ENCODE measurements at regions not wholly inside any gene's neighbourhood (a gene's known extent, or its start where the extent isn't known, plus 50 kb on each side); places are given as distances from the start of the nearest gene placed in this dataset.

DNA sequence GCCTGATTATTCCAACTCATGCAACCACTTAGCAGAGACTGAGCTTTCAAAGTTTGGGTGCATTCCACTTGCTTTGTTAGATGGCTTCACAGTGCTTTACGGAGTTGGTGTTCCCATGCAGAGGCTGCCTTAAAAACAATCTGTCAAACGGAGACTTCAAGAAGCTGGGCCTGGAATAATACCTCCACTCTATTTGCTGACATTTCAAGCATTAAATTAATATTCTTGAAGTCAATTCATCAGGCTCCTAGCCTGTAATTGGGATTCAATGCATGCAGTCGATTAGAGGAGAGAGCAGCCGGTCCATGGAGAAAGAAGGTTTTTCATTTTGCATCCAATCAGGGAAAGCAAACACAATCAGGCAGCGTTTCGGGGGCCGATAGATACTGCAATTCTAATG is 314.7 kb upstream of the PRKX start:
- no peak for TF ChIP-seq POLR2AphosphoS5 (IDR thresholded peaks at IDR 0.05; ENCODE audit: low read depth, low read length)
- TF ChIP-seq EP300 (IDR thresholded peaks at IDR 0.05; ENCODE audit: borderline replicate concordance in 1 of 2, low read depth in 1 of 2, low read length in 1 of 2): no peak
- no peak for TF ChIP-seq SIN3A (IDR thresholded peaks at IDR 0.05; ENCODE audit: borderline replicate concordance, low read depth, low read length)
- no peak for TF ChIP-seq CTCF (IDR thresholded peaks at IDR 0.05)

Data from SK-N-SH (cell line).